Testis (tissue), 2 donors: ENCODE measurements at regions not wholly inside any gene's neighbourhood (a gene's known extent, or its start where the extent isn't known, plus 50 kb on each side); places are given as distances from the start of the nearest gene placed in this dataset.

Source experiments
- POLR2A ChIP-seq: fragments of 450-650 bp; IDR thresholded peaks from one replicate; pipeline ENCODE4 v1.6.1; 2017; ENCODE audit warnings: antibody characterized with exemption, mild to moderate bottlenecking, moderate library complexity
- TF ChIP-seq, protein P1 (sequence below), 3 experiments: fragments of 450-650 bp in 2 of 3; fragments of 200-600 bp in 1 of 3; sonication (generic) in 1 of 3; IDR thresholded peaks; one replicate each; pipeline ENCODE4 v1.5.1; 2016 to 2019; ENCODE audit warnings: antibody characterized with exemption in 3 of 3, mild to moderate bottlenecking in 2 of 3, moderate library complexity in 1 of 3

DNA sequence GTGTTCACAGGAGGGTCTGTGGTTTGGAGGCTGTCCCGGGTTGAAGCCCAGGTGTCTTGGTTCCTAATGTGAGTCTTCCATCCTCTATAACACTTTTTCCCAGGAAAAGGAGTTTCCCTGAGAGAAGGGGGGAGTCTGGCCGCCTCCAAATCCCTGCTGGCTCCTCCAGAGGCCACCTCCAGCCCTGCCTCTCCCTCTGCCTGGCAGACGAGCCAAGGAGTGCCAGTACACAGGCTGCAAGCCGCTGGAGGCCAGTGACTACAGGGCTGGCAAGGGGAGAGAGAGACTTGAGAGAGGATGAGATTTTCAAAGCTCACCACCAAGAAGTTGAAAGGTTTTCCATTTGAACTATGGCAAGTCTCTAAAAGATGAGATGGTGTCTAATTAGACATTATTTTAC, 154.2 kb upstream of the ID2 start:
- TF ChIP-seq, protein P1, sequence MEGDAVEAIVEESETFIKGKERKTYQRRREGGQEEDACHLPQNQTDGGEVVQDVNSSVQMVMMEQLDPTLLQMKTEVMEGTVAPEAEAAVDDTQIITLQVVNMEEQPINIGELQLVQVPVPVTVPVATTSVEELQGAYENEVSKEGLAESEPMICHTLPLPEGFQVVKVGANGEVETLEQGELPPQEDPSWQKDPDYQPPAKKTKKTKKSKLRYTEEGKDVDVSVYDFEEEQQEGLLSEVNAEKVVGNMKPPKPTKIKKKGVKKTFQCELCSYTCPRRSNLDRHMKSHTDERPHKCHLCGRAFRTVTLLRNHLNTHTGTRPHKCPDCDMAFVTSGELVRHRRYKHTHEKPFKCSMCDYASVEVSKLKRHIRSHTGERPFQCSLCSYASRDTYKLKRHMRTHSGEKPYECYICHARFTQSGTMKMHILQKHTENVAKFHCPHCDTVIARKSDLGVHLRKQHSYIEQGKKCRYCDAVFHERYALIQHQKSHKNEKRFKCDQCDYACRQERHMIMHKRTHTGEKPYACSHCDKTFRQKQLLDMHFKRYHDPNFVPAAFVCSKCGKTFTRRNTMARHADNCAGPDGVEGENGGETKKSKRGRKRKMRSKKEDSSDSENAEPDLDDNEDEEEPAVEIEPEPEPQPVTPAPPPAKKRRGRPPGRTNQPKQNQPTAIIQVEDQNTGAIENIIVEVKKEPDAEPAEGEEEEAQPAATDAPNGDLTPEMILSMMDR (IDR thresholded peaks at IDR 0.05), result no peak
- no peak for TF ChIP-seq POLR2A
